RPMI8226 (cell line): ENCODE measurements at regions not wholly inside any gene's neighbourhood (a gene's known extent, or its start where the extent isn't known, plus 50 kb on each side); places are given as distances from the start of the nearest gene placed in this dataset.
"Not testable (repeated sequence)": the region's sequence is repeated elsewhere in the genome, so short reads cannot be mapped to it uniquely, and the experiment has no call there.

Experiments
- DNase-seq: peaks from one replicate; pipeline ENCODE4 v3.0.0-alpha.2; 2015

DNA sequence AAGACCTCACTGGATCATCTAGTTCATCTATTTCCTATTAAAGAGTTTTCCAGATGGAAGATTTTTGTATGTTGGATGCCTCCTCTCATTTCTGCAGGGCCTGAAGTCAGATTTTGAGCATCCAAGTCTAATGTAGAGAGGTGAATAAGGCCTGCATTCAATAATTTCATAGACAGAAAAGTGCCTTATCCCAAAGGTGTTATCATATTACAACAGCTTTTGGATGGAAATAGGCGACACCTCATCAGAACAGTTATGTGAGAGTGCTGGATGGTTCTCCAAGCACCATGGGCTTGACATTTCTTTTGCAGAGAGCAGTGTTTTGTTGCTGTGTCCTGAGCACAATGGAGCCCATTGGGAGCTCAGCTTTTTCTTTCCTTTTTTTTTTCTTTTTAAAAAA, 162.4 kb upstream of the MEOX2 start:
- no peak for DNase-seq

DNA sequence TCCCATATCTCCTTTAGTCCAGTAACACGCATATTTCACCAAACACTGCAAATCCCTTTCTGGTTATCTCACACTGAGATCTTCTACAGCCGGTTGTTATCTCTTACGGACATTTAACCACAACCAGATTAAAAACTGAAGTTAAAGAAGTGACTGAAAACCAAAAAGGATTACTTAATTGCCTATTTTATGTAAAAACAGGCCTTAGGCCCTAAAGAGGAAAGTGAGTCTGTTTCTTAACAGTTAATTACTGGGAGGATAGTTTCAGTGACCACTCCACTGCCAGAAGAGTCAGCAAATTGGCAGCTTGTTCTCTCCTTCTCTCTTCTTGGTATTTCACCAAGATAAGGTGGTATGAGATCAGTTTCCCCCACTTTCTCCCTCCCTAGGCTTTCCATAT, 161.9 kb upstream of the MEOX2 start:
- DNase-seq, result no peak

DNA sequence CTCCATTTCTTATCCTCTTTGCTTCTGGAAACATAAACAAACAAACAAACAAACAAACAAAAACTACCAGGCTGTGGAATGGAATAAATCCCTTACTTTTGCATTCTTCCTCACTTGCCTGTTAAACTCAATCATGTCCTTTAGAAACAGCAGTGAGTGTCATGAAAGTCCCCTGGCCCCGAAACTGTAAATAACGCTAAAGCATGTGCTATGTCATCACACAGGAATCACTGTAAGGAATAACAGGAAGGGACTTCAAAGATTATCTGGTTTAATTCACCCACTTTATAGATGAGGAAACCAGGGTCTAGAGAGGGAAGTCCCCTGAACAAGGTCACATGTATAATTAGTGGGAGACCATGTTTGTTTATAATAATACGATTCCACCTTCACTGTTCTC, 159.4 kb upstream of the MEOX2 start:
- DNase-seq, result no peak

DNA sequence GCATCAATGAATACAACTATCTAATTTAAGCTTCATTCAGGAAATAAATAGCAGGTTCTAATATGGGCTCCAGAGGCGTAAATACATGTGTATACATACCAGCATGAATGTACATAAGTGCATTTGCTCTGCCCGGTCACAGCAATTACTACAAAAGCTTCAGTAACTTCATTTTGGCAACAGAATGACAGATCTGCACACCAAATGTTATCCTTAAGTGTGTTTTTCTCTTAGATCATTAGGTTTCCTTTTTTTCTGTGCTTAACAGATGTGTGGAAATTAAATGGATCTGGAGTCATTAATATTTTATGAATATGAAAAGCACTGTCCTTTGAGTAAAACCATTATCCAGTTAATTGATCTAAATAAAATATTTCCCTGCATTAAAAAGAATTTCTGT, 159.0 kb upstream of the MEOX2 start:
- DNase-seq, result no peak

DNA sequence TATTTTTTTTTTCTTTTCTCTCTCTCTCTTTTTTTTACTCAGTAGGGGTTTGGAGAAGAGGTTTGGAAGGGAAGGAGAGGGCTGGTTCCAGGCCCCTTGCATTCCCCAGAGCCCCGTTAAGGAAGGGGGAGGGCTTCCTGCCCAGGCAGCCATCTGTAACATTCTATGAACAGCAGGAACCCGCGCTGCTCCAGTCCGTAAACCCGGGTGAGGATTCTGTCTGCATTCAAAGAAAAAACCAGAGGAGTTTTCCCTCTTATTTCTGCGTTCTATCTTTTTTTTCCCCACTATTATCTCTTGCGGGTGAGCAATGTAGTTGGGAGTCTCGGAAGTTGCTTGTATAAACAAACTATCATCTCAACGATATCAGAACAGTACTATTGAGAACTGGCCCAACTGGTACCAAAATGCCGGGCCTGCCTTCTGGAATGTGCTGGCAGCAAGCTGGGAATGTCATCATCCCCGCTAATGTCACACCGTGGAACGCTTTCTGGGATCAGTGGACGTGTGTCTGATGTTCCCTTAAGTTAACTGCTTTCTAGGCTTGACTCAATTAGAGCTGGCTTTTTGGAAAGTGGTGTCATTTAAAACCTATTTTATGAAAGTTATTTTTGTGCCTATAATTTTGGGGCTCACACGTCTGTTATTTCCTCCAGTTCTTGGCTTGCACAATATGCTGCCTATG, 153.1 kb upstream of the MEOX2 start:
- DNase-seq, result no peak

DNA sequence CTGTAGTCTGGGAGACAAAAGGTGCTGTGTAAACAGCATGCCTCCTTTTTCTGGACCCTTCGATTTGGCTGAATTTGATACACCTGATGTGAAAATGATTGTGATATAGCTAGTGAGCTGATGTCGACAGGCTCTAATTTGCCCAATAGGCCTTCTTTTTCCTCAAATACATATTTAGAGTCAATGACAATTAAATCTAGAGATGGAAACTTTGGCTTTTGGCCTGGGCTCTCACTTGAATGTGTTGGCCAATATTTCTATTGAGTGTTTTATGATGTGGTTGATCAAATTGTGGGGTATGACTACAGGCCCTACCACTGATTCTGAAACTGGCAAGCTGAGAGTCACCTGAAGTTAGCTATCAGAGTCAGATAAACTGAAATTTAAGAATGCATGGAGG, 151.8 kb upstream of the MEOX2 start:
- DNase-seq, result no peak

DNA sequence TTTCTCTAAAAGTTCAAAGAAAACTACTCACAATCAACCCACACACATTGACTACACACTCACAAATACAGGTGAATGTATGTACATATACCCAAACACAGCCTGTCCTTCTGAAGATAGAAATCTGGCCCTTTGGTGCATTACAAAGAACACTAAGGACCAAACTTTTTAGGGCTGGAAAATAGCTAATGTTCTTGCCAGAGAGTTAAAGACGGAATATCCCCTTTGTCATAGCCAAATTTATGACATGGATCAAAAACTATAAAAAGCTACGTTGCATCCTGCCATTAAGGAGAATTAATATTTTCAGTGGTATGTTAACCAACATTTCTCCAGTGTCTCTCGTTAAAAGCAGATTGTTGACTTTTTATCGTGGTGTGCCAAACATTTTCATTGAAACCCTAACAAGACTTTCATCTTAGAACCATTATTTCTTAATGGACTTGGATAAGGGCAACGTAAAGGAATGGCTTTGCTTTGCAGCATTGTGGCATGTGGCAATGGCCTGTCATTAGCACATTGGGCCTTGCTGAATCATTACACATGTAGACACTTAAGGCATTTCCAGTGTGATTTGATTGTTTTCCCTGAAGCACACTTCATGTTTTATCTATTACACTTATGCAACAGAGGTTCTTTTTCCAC, 150.9 kb upstream of the MEOX2 start:
- DNase-seq, result no peak

DNA sequence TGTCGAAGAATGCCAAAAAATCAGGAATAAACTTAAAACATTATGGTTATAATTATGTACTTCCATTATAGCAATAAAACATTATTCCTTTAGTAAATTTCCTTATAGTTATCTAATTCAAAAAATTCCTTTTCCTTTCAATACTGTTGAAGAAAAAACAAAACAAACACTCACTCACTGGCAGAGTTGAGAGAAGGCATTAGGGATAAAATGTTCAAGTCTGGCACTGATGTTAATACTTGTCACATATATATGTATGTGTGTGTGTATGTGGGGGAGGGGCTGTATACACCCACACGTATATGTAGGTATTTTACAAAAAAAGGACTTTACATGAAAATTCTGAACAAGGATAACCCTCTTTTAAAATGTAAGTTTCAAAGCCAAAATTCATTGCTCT, 150.2 kb upstream of the MEOX2 start:
- no peak for DNase-seq

DNA sequence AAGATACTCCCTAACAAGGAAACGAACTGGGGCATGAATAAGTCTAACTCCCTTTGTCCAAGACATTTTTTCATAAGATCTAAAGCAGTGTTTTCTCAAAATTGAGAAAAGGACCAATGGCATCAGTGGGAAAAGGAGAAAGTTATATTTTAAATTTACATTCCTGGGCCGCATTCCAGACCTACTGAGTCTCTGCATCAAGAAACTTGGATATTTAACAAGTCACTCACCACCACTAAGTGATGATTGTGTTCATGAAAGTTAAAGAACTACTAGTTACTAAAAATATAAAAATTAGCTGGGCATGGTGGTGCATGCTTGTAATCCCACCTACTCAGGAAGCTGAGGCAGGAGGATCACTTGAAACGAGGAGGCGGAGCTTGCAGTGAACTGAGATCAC, 149.6 kb upstream of the MEOX2 start:
- no peak for DNase-seq

DNA sequence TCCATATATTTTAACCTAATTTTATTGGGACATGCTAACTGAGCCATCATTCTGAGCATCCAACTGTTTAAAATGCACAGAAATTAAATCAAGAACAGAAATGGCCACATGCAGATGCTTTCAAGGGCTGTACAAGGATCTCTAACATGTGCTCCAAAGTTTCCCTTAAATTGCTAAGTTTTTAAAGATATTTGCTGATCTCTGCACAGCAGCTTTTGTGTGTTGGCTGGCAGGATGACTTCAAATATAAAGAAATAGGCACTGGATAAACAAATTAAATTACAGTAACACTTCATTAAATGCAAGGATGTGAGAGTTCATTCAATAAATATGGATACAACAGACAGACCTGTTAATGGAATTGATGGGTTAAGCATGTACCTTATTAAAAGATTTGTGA, 148.0 kb upstream of the MEOX2 start:
- no peak for DNase-seq

DNA sequence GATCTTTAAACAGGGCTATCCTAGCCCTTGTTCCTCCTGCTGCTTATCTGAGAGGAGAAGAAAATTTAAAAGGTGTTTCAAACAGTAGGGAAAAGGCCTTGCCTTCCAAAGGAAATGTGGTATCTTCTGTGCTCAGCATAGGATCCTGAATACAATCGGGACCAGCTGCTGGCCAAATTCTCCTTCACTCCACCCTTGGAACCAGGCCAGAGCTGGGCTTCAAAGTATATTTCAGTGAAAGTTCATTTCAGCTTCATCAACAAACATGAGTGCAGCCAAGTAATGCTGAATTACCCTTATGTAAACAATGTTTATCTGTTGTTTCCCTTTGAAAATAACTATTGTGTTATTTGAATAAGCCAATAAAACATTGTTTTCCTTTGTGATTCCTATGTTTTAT, 146.5 kb upstream of the MEOX2 start:
- DNase-seq, result no peak

DNA sequence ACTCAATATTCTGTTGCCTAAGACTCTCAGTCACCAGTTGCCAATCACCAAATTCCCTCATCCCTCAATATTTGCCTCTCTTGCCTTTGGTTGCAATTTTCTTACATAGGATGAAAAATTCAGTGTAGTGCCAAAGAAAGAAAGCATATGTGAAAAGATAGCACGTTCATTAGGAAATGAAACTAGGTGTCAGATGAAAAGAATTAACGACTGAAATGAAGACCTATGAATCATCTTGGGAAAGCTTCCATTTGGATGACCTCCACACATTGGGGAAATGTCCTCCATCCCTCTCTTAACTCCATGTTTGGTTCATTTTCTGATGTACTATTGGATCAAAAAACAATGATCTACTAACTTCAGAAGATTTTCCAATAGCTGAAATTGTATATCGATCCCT, 145.1 kb upstream of the MEOX2 start:
- no peak for DNase-seq

DNA sequence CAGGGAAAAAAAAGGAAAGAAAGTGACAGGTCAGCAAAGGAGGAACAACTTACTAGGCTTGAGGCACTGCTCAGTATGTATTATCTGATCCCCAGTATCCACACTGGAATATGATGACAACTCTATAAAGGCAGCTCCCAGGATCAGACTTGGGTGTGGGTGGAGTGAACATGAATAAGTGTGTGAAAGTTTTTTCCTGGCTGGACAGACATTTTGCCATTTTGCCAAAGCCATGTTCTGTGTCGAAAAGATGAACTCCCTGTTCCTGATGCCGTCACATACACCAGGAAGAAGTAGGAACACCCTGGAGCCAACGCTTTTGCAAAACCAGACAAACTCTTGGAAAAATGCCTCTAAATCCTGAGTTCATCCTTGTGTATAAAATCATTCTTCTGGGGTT, 143.2 kb upstream of the MEOX2 start:
- no peak for DNase-seq

DNA sequence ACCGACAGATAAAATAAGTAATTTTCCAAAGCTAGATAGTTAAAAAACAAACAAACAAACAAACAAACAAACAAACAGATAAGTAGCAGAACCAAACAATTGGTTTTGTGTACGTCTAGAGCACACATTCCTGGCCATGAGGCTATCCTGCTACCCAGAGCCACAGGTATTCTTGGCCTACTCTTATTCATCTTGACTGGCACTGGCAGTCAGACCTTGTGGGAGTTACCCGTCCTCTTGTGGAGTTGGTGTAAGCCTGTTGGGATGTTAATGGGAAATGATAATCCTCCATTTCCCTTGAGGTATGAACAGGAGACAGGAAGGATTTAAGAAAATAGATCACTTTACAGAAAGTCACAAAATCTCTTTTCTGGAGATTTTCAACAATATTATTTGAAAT, 142.4 kb upstream of the MEOX2 start:
- no peak for DNase-seq

DNA sequence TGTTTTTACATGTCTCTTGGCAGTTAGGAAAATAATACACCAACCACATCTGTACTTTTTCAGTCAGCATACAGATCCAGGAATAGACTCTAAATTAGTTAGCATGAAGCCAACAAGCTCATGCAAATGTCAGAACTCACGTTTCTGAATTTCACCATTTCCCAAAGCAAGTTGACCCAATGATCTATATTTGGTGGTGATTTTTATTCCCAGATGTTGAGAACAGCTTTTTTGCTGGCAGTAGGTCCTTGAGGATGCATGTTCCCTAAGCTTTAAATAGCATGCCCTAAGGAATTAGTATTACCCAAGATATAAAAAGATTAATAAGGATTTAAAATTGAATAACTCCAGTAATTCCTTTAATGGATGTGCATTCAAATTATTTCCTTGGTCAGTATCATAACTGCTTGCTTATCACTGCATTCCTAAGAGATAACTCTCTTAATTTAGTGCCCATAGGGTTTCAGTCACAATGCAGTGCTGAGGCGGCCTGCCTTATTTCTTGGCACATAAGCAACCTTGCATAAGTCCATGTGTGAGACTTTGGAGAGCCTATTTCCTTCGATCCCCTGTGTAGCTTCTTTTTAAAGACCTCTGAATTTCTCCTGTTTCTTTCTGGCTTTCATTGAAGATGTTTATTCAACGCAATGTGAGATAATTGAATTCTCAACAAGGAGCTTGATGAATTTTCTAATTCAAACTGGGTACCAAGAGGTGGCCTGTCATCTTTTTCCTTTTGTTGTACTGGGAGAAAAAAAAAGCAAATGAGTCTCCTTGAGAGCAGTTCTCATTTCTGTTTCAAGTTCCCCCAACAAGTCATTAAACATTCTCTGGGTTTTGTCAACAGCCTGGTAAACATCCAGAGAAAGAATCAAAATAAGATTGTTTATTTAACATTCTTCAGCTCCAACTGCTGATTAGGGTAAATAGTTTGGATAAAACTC, 135.3 kb upstream of the MEOX2 start:
- no peak for DNase-seq

DNA sequence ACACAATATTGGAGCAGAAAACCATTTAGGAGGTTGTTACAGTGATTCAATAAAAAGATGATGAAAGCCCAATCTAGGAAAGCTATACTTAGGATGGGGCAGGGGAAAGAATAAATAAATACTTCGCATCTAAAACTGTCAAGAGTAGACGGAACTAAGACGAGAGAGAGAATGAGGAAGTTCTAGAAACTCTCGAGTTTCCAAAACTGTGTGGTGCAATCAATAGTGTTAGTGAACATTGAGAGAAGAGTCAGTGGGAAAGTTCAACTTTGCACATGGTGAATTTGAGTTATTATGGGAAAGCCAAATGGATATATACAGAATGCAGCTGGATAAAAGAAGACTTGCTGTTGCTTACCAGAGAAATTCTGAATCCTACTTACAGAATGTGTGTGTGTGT, 133.8 kb upstream of the MEOX2 start:
- DNase-seq, result no peak

DNA sequence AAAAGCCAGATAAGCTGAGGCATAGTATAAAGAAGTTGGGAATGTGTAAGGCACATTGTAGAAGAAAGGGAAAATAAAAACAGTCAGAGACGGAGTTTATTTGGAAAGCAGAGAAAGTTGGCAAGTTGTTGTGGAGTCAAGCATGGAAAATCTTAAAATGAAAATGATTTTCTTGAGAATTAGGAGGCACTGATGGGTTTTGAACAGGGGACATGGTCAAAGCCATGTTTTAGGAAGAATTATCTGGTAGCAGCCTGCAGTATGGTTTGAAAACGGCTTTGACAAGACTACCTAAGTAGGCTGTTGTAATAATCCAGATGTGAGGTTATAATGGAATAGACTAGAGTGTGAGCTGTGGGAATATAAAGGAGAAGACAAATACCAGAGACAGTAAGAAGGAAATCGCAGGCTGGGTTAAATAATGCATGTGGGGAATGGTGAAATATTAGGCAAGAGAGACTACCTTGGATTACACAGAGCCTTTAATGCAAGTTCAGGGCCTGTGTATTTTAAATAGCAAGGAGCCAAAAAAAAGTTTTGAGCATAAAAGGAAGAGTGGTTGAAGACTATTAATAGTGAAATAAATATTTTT, 130.4 kb upstream of the MEOX2 start:
- DNase-seq, result no peak

DNA sequence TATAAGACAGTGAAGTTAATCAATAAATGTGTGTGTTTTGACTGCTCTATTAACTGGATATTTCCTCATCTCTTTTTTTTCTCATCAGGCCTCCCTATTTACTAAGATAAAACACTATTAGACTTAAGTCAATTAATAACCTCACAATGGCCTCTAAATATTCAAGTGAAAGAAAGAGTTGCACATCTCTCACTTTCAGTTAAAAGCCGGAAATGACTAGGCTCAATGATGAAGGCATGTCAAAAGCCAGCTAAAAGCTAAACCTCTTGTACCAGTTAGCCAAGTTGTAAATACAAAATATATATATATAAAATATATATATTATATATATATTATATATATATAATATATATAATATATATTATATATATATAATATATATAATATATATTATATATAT, 127.0 kb upstream of the MEOX2 start:
- no peak for DNase-seq

DNA sequence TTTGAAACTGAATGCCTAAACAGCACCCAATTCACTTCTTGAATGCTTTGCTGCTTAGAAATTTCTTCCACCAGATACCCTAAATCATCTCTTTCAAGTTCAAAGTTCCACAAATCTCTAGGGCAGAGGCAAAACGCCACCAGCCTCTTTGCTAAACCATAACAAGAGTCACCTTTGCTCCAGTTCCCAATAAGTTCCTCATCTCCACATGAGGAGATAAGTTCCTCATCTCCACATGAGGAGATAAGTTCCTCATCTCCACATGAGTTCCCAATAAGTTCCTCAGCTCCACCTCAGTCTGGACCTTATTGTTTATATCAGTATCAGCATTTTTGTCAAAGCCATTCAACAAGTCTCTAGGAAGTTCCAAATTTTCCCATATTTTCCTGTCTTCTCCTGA, 123.9 kb upstream of the MEOX2 start:
- not testable (repeated sequence) for DNase-seq

DNA sequence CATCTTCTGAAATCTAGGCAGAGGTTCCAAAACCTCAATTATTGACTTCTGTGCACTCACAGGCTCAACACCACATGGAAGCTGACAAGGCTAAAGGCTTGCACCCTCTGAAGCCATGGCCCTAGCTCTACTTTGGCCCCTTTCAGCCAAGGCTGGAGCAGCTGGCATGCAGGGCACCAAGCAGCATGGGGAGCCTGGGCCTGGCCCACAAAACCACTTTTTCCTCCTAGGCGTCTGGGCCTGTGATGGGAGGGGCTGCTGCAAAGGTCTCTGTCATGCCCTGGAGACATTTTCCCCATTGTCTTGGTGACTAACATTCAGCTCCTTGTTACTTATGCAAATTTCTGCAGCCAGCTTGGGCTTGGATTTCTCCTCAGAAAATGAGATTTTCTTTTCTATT, 123.5 kb upstream of the MEOX2 start:
- DNase-seq, result not testable (repeated sequence)

DNA sequence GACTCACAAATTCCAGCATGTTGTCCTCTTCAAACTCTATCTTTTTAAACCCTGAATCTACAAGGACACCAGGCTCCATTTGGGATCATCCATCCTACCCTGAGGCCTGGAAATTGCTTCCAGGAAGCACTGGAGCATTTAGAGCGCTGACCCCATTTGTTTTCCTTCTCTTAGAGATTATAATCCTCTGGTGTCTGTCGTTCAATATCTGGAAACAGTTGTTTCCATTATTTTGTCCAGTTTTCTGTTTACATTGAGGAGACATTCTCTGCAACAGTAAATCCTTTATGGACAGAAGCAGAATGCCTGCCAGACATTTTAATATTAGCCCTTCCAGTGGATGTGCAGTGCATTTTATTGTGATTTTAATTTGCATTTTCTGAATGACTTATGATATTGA, 119.4 kb upstream of the MEOX2 start:
- no peak for DNase-seq

DNA sequence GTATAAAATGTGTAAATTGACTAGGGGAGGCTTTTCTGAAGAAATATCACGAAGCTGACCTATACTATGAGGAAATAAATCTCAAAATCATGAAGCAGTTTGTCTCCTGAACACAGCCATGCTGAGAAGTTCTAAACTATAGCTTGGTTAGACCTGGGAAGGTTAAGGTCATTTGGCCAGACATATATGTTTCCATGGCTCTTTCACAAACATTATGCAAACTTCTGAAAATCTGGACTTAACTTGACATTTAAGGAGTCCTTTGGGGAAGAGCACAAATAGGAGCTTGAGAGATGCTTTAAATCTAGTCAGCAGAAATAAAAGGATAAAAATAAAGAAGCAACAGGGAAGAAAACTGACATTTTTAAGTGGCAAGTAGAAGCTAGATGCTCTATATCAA, 115.9 kb upstream of the MEOX2 start:
- no peak for DNase-seq

DNA sequence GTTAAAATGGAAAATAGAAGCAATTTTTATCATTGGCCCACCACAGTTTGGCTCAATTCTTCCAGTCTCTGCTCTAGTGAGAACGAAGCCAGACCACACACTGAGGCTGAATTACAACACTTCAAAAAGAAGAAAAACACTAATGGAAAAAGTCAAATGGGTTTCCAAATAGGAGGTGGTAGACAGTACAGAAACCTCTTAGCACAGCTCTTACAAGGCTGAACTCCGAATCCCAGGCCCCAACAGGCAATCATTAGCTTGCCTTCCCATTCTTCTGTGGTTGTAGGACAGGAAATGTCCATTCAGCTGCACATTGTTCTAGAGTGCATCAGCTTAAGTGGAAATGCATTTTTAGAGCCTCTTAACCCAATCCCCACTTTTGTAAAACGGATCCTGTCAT, 115.1 kb upstream of the MEOX2 start:
- no peak for DNase-seq

DNA sequence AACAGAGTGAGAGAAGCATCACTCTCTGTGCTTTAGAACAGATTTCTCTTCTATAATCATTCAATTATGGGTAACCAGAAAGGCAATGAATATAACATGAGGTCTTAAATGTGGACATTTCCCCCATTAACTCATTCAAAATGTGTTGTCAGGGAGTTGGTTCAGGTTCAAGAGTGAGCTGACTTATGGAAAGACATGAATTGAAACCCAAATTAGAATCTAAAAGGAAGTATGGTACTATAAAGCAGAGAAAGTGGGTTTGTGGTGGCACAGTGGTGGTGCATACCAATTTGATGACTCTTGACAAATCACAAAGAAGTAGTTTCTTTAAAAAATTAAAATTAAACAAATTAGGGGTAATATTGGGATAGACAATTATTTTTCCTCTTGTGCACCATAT, 114.6 kb upstream of the MEOX2 start:
- DNase-seq, result no peak
